ENCODE measurements at regions not wholly inside any gene's neighbourhood (a gene's known extent, or its start where the extent isn't known, plus 50 kb on each side); places are given as distances from the start of the nearest gene placed in this dataset.

- TF ChIP-seq, protein P1, sequence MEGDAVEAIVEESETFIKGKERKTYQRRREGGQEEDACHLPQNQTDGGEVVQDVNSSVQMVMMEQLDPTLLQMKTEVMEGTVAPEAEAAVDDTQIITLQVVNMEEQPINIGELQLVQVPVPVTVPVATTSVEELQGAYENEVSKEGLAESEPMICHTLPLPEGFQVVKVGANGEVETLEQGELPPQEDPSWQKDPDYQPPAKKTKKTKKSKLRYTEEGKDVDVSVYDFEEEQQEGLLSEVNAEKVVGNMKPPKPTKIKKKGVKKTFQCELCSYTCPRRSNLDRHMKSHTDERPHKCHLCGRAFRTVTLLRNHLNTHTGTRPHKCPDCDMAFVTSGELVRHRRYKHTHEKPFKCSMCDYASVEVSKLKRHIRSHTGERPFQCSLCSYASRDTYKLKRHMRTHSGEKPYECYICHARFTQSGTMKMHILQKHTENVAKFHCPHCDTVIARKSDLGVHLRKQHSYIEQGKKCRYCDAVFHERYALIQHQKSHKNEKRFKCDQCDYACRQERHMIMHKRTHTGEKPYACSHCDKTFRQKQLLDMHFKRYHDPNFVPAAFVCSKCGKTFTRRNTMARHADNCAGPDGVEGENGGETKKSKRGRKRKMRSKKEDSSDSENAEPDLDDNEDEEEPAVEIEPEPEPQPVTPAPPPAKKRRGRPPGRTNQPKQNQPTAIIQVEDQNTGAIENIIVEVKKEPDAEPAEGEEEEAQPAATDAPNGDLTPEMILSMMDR (IDR thresholded peaks at IDR 0.05; ENCODE audit: low read depth, low read length), result peak; percentile 57
- no peak for TF ChIP-seq EZH2phosphoT487 (IDR thresholded peaks at IDR 0.05; ENCODE audit: low read depth)
Observed at GRCh38 chr4:163816494-163816893, 322.0 kb downstream of the TMA16 start.

Data from OCI-LY3 (cell line).